ENCODE measurements at regions not wholly inside any gene's neighbourhood (a gene's known extent, or its start where the extent isn't known, plus 50 kb on each side); places are given as distances from the start of the nearest gene placed in this dataset.

DNA sequence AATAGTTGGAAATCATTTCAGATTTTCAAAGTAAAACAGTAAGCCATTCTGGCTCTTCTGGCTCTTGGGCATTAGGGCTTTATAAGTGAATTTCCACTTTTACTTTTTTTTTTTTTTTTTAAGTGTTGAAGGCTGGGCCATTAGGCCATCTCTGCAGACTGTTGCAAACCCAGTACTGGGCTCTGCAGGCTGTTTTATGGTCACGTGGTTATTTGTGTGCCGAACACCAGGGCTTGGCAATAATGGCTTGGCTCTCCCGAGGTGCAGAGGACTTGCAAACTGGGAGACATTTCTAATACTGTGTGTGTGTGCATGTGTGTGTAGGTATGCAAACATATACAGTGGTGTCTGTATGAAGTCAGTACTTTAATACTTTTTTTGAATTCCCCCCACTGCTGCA lies 194.9 kb upstream of the CDH5 start:
- no peak for DNase-seq (ENCODE audit: low read depth)

DNA sequence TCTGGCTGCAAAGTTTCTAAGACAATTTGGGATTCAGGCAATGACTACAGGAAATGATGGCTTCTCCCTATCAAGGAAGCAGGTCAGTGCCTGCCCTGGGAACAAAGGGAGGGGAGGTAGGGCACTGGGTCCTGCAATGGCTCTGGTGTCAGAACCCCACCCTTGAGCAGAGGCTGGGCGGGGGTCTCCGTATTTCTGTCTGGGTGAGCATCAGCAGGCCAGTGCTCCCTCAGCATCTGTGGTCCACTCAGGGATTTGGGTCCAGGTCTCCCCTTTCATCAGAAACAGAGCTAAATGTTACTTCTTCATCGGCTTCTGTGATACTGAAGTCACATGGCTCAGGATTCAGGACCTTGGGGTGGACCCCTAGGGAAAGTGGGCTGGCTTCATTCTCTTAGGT lies 195.5 kb upstream of the CDH5 start:
- no peak for DNase-seq (ENCODE audit: low read depth)

DNA sequence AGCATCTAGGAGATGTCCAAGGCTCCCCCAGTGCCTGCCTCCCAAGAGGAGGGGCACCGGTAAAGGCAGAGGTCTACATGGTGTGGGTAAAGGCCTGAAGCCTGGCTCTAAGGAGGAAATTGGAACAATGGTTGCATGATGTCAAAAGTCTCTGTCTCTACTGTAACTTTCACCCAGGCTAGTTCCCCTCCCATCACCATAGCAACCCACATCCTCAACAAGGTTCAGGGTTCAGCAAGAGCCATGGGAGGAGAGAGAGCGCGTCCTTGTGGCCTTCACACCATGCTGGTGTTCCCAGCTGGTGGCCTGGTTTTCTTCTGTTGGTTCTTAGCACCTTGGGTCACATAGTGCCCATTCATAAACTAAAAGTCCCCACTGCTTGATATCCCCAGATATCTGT lies 196.7 kb upstream of the CDH5 start:
- DNase-seq (ENCODE audit: low read depth): no peak

DNA sequence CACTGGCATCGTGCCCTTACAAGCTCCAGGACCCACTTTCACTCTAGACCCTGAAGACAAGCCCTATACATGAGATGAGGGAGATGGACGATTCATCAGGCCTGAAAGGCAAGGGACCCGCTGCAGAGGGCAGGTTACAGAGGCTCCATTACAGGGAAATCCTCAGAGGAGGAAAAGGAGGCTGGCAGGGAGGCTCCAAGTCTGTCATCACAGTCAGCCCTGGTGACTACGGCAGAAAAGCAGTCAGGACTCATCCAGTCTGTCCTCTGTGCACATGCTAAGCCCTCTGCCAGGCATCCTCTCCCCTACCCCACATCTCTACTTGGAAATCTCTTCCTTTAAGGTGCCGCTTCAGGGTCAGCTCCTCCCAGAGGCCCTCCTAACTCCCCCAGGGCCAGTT lies 197.7 kb upstream of the CDH5 start:
- no peak for DNase-seq (ENCODE audit: low read depth)

DNA sequence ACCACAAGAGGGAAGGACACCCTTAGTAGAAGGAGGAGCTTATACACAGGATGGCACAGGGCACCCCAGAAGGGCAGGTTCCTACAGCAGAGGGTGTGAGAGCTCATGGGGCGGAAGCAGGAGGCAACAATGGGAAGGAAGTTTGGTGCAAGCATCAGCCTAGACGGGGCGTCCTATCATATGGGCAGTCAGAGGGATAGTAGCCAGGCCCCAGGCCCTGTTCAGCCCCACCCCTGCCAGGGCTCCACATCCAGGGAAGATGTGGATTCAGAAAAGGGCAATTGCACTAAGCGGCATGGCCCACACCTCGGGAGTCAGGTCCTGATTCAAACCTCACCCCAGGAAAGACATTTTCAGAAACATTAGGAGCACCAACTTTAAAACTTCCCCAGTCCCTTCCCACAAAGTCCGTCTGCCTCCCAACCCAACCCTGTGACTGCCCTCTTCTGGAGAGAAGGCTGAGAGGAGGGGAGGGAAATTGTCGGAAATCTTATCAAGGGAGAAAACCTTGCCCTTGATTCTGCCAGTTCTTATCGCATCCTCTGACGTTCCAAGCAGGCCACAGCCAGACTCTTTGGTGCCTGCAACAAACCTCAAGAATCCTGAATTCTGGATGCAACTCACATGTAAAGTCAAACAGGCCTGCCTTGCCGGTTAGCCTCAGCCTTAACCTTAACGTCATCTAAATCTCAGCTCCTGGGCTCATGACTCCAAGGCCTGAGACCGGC lies 198.8 kb upstream of the CDH5 start:
- DNase-seq (ENCODE audit: low read depth): no peak

DNA sequence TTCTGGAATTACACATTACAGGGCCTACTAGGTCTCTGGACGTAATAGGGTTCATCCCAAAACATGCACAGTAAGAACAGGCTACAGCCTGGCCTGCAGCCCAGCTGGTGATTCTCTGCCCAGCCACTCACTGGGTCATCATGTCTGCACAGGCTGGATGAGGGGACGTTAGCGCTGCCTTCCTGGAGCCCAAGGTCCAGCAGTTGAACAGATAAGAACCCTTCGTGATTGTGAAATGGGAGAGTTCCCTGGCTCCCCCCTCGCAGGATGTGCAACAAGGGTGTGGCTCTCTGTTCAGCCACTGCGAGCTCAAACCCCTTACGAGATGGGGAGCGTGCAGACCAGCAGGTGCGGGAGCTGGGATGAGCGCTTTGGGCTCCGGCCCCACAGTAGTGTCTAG lies 200.0 kb upstream of the CDH5 start:
- DNase-seq (ENCODE audit: low read depth): no peak

DNA sequence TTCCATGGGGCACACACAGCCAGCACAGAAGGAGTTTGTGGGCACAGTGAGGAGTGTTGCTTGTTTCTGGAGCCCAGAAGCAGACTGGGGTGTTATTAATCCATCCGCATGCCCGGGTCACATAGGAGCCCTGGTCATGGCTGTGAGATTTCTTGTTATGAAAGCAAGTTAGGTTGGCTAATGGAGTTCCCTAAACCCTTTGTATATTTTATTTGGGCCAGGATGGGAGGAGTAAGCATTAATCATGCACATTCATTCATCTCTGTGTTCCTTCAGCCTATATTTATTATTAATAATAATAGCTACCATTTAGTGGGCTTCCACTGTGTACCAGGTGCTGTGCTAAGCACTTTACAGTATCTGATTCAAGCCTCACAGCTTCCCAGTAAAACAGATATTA lies 200.6 kb upstream of the CDH5 start:
- no peak for DNase-seq (ENCODE audit: low read depth)

DNA sequence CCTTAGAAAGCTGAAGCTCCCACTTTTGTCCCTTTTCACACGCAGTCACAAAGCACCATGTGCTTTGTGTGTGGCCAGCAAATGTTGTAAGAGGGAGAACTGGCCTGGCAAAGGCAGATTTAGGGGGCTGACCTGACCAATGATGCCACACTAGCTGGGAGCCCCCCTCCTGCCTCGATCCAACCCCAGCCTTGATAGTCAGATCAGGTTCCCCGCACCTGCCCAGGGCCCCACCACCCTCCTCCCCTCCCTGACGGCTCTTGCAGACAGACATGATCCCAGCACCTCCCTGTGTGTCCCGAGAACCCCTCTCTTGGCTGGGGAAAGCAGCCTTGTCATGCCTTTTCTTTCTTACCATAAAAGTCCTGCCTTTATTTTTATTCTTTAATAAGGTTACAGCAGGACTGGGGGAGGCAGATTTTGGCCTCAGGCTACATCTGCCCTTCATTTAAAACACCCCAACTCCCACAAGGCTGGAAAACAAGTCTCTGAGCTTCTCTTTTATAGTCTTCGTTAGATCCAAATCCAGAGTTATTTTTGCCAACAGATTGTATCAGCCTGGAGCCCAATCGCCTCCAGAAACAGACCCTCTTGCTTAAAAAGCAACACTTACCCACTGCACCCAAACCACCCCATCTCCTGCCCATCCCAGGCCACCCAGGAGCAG lies 201.8 kb upstream of the CDH5 start:
- no peak for DNase-seq (ENCODE audit: low read depth)

DNA sequence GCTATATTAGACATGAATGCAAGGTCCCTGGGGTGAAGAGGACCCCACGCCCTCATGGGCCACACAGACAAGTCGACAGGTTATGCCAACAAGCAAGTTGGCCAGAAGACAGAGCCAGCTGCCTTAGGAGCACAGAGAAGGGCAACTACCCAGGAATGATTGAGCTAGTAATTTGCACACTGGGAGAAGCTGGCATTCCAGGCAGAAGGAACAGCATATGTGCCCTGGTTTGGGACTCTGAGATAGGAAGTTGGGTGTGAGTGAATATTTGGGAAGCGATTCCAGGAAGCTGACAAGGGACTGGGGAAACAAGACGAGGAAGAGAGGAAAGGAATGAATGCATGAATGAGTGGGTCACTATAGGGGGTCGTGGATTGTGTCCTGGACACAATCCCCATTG lies 203.7 kb upstream of the CDH5 start:
- DNase-seq (ENCODE audit: low read depth): no peak

DNA sequence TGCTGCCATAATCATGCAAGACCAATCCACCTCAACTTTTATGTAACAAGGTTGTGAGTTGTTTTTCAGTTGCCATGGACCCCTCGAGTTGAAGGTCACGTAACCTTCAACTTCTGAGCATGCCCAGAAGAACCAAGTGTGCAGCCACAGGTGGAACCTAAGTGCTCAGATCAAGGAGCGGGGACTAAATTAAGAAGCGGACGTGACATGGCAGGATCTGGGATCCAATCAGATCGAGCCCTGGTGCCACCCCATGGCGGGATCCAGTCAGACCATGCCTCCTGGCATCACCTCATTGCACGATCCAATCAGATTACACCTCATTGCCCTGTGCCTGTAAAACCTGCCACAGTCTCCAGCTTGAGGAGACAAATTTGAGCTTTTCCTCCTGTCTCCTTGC lies 204.5 kb upstream of the CDH5 start:
- DNase-seq (ENCODE audit: low read depth): no peak

DNA sequence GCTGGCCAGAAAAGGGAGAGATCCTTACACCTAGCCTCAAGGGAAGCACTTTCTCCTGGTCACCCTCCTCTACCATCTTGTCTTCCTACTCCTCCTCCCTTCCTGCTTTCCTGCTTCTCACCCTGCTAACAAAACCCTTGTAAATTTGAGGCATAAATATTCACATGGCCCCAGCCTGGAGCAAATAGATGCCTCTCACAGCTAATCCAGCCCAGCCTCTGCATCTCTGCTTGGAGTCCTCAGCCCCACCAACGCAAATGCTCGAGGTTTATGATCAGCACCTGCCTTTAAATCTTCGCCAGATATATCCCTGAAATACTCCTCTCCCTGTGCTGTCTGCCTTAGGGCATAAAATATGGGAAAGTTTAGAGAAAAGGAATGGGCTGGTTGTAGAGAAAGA lies 205.2 kb upstream of the CDH5 start:
- no peak for DNase-seq (ENCODE audit: low read depth)

DNA sequence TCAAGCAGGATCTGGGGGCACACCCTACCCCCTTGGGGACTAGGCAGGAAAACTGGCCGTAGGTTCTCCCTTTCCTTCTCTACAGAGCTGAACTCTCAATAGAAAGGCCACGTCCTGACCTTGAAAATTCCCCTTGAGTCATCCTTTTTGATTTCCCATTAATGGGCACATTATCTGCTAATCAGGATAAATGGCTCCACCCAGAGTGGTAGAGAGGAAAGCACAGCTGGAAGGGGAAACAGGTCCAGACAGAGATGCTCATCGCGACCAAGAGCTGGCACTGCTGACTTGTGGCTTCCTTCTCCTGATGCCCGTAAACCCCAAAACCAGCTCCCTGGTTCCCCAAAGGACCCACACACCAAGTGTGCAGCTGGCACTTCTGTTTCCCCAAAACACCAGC lies 206.5 kb upstream of the CDH5 start:
- no peak for DNase-seq (ENCODE audit: low read depth)

DNA sequence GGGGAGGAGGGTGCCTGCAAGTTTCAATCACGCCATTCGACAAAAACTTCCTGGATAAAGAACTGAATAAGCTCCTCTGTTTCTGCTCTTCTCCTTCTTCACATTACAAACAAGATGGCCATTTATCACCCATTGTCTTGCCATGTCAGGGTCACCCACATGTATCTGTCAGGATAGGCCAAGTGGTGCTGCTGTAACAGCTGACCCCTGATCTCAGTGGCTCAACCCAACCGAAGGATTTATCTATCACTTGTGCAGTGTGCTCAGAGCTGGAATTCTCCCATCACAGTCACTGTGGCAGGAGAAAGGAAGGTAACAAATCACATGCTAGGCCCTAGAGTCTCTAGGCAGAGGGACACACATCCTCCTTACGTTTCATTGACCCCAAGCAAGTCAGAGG lies 210.0 kb upstream of the CDH5 start:
- DNase-seq (ENCODE audit: low read depth): no peak

DNA sequence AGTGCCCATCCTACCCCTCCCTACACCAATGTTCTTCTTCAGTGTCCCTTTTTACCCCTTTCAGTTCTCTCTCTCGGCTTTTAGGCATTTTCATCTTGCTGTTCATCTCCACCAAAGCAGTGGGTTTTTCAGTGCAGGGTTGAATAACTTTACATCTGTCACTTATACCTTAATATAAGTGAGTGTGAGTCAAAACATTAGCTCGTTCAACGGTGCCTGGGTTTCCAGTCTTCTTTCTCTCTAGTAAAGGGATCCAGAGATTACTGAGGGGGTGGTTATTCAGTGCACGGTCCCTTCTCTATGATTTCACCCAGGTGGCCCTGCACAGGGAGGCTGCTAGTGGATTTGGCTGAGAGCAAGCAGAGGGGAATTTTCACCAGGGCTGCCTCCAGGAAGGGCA lies 210.6 kb upstream of the CDH5 start:
- no peak for DNase-seq (ENCODE audit: low read depth)

DNA sequence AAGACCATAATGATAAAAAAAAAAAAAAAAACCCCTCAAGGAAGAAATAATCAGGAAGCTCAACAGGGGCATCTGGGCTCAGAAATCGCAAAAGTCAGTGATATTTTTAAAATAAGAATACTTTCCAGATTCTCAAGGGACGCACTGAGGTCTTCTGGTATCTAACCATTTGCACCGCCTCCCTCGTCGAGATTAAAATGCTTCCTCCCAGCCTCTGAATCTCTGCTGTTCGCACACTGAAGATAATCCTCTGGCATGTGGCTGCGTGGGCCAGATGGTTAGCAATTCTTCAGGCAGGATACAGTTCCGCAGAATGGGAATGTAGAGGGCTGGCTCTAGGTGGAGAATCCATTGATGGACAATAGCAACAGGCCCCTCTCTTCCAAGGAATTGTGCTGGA lies 211.7 kb upstream of the CDH5 start:
- no peak for DNase-seq (ENCODE audit: low read depth)

DNA sequence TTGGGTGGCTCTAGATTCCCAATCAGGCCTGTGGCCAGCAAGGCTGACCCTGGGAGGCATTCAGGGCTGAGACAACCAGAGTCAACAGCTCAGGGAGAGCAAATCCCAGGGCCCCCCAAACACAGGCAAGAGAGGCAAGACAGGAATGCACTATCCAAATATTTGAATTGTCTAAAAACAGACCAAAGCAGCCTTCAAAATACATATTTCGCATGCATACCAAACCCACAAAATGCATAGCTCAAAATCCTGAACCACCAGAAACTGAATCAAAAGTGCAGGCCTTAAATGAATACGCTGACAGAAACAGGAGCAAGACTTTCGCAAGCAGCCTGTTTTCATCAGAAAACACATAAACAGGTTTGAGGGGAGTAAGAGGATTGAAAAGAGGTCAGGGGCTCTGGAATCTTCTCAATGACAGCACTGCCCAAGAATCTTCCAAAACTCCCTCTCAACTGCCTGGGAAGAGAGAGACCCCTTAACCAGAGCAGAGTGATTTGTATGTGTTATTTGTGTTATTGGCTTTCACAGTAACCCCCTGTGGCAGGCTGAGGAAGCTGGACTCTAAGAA lies 213.6 kb upstream of the CDH5 start:
- DNase-seq (ENCODE audit: low read depth): no peak

DNA sequence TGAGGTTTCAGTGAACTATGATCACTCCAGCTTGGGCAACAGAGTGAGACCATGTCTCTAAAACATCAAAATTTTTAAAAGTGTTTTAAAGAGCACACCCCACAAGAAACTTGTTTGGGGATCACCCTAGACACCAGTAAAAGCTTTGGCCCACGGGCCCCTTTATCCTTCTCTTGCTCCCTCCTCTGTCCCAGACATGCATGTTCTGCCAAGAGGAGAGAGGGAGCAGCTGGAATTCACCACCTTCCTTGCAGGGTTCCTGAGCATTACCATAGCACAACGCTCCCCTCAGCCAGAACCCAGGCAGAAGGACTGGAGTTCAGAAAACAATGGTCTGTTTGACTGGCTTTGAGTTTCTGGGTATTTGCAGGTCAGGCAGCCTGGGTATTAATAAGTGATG lies 214.3 kb upstream of the CDH5 start:
- DNase-seq (ENCODE audit: low read depth): no peak

DNA sequence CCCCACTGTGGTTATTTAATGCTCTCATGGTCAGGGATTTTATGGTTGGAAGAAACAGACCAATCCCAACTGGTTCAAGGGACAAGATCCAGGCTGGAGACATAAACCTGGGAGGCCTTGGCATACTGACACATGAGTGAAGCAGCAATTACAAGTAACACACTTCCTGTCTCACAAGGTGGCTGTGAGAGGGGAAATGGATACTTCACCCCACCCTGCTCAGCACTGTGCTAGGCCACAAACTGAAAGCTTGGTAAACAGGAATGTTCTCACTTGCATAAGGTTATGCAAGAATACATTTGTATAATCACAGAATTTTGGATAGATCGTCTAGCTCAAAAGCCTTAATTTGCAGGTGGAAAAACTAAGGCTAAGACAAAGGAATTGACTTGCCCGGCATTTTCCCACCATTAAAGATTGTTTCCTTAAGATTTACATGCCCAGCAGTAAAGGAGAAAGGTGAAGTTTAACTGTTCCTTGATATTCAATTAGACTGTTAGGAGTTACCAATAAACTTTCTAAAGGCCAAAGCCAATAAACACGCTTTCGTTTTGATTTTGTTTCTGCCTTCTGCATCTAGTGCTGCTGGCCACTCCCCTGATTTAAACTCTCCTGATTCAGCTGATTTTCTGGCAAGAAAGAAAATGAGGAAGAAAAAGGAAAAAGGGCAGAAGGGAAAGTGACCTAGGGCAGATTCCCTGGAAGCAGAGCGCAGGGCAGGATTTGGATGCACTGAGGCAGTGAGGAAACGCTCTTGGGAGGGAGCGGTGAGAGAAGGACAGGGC lies 215.6 kb upstream of the CDH5 start:
- no peak for DNase-seq (ENCODE audit: low read depth)

DNA sequence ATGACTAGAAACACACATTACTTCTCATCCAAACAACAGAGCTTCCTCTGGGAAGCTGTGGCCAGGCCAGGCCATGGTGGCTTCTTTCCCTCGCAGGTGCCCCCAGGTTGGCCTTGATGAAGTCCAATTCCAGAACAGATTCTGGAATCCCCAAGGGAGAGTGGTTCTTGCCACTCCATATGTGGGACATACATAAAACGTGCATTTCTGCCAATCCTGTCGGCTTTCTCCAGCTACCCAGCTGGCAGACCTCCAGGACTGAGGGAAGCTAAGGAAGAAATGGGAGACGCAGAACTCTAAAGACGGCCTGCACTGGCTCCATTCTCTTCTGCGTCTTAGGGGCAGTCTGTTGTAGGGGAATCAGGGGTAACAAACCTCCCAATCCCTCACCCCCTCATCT lies 219.2 kb upstream of the CDH5 start:
- DNase-seq (ENCODE audit: low read depth): no peak

DNA sequence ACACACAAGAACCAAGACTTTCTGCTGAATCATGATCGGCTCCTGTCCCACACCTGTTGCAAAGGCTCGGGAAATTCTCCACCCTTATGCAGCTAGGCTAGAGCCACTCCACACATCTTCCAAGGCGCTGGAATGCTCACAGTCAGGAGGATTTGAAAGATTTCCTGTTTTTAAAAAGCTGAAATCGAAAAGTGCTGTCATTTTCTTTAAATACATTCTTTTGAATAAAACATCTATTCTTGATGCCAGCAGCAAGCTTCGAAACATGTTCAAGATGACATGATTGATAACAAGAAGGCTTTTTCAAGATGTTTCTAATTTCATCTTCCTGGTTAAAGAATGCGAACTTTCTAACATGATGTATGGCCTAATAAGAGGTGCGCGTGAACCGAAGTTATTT lies 219.7 kb upstream of the CDH5 start:
- no peak for DNase-seq (ENCODE audit: low read depth)

DNA sequence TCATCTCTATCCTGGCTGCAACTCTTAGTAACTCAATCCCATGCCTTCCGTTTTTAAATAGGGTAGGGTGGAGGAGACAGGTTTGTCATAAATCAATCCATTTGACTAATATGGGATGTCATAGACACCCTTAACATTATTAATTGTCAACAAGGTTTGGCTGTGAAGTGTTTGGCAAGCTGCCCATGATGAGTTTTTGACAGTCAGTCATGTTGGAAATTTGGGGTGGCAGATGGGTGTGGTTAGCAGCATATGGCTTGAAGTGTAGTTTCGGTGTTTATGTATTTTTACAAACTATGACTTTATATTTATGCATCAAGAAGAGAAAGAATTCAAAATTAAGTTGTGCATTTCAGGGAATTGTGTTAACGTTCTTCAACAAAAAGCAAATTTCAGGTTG lies 221.8 kb upstream of the CDH5 start:
- DNase-seq (ENCODE audit: low read depth): no peak

DNA sequence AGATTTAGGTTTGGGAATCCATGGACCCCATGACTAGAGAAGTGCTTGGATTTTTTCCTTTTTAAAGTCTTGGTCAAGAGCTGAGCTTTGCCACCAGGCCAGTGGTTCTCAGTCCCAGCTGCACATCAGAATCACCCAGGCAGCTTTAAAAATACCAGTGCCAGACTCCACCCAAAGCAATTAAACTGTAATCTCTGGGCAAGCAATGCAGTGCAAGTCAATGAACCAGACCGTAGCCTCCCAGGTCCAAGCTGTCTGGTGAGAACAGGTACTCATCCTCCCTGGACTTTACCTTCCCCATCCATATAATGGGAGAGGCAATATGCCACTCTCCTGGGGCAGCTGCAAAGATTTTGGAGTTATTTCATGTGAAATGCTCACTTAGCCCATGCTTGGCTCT lies 223.1 kb upstream of the CDH5 start:
- no peak for DNase-seq (ENCODE audit: low read depth)

DNA sequence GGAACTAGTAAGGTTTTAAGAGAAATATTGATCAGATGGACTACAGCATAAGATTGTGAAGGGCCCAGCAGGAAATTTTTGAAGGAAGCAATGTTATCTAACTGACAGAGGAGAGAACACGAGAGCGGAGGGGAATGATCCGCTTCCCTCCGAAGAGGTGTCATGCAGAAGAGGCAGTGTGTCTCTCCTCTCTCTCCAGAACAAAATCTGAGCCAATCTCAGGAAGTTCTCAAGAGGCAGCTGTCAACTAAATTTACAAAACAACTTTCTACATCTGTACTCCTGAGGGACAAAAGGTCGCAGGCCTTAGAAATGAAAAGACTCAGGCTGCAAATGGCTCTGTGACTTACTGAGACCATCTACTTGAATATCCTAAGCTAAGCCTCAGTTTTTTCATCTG lies 224.6 kb upstream of the CDH5 start:
- DNase-seq (ENCODE audit: low read depth): no peak
